Mesenchymal stem cell (in vitro differentiated cells and primary cell): ENCODE measurements at regions not wholly inside any gene's neighbourhood (a gene's known extent, or its start where the extent isn't known, plus 50 kb on each side); places are given as distances from the start of the nearest gene placed in this dataset.
A peak's percentile ranks its signal among the peaks of the same experiment; 100 is the strongest.

Source experiments
- DNase-seq: peaks from one replicate; pipeline ENCODE4 v3.0.0-alpha.2; 2013
- H2AFZ ChIP-seq: one replicate; pipeline ENCODE4 v1.6.1; 2013; ENCODE audit warnings: low read depth, mild to moderate bottlenecking, control low read depth, inconsistent platforms, low read length, moderate library complexity
- H2AK5ac ChIP-seq: 2 replicates; pipeline ENCODE4 v1.6.1; 2013; ENCODE audit warnings: low read length, moderate library complexity, mild to moderate bottlenecking, inconsistent platforms; ENCODE audit not compliant: severe bottlenecking
- H2BK120ac ChIP-seq: one replicate; pipeline ENCODE4 v1.6.1; 2013; ENCODE audit warnings: low read depth, mild to moderate bottlenecking, inconsistent platforms, low read length, moderate library complexity
- H2BK12ac ChIP-seq, 2 experiments: one replicate each; pipeline ENCODE4 v1.6.1; 2013; ENCODE audit warnings: inconsistent platforms in 2 of 2, low read length in 2 of 2, mild to moderate bottlenecking in 2 of 2, moderate library complexity in 2 of 2, control low read depth in 1 of 2
- H2BK15ac ChIP-seq: one replicate; pipeline ENCODE4 v1.6.1; 2013; ENCODE audit warnings: mild to moderate bottlenecking, low read depth, inconsistent platforms; ENCODE audit not compliant: poor library complexity, severe bottlenecking
- H2BK5ac ChIP-seq: 2 replicates; pipeline ENCODE4 v1.6.1; 2013; ENCODE audit warnings: low read depth, mild to moderate bottlenecking, low read length, control low read depth, inconsistent platforms; ENCODE audit not compliant: poor library complexity, severe bottlenecking
- H3K14ac ChIP-seq, 2 experiments: one replicate each; pipeline ENCODE4 v1.6.1; 2013; ENCODE audit warnings: inconsistent platforms in 2 of 2, low read length in 2 of 2, control low read depth in 1 of 2, mild to moderate bottlenecking in 1 of 2, moderate library complexity in 1 of 2
- H3K18ac ChIP-seq, 2 experiments: one replicate each; pipeline ENCODE4 v1.6.1; 2013; ENCODE audit warnings: inconsistent platforms in 2 of 2, low read length in 2 of 2, control low read depth in 1 of 2, low read depth in 1 of 2, mild to moderate bottlenecking in 1 of 2
- H3K23ac ChIP-seq, 2 experiments: one replicate each; pipeline ENCODE4 v1.6.1; 2013; ENCODE audit warnings: inconsistent platforms in 2 of 2, low read length in 2 of 2, mild to moderate bottlenecking in 2 of 2, moderate library complexity in 2 of 2, control low read depth in 1 of 2
- H3K27ac ChIP-seq: 2 replicates; pipeline ENCODE4 v1.5.1; 2013; ENCODE audit warnings: mild to moderate bottlenecking, moderate library complexity, low read length, control low read depth, inconsistent platforms; ENCODE audit not compliant: poor library complexity, severe bottlenecking
- H3K27me3 ChIP-seq, 2 experiments: 2 replicates each; pipeline versions ENCODE4 v1.6.1 to v1.7.0; 2013; ENCODE audit warnings: low read length in 2 of 2, mild to moderate bottlenecking in 2 of 2, moderate library complexity in 2 of 2, control low read depth in 1 of 2, inconsistent platforms in 1 of 2; ENCODE audit not compliant: control insufficient read depth in 1 of 2, insufficient read depth in 1 of 2
- H3K36me3 ChIP-seq, 2 experiments: 2 replicates each; pipeline versions ENCODE4 v1.6.1 to v1.7.0; 2013; ENCODE audit warnings: low read length in 2 of 2, control low read depth in 1 of 2, inconsistent platforms in 1 of 2, low read depth in 1 of 2, mild to moderate bottlenecking in 1 of 2; ENCODE audit not compliant: insufficient read depth in 2 of 2, control insufficient read depth in 1 of 2
- H3K4ac ChIP-seq, 2 experiments: one replicate each; pipeline ENCODE4 v1.6.1; 2013; ENCODE audit warnings: inconsistent platforms in 2 of 2, low read length in 2 of 2, mild to moderate bottlenecking in 2 of 2, moderate library complexity in 2 of 2, control low read depth in 1 of 2, low read depth in 1 of 2
- H3K4me1 ChIP-seq: 2 replicates; pipeline ENCODE4 v1.6.1; 2013; ENCODE audit warnings: low read depth, low read length, control low read depth; ENCODE audit not compliant: control insufficient read depth, insufficient read depth
- H3K4me2 ChIP-seq: 2 replicates; pipeline ENCODE4 v1.6.1; 2013; ENCODE audit warnings: low read length, mild to moderate bottlenecking, inconsistent platforms; ENCODE audit not compliant: poor library complexity, severe bottlenecking
- H3K4me3 ChIP-seq, 2 experiments: 2 replicates each; pipeline versions ENCODE4 v1.5.1 to v1.7.0; 2013; ENCODE audit warnings: low read length in 2 of 2, mild to moderate bottlenecking in 2 of 2, control low read depth in 1 of 2, low read depth in 1 of 2; ENCODE audit not compliant: insufficient read depth in 1 of 2
- H3K79me1 ChIP-seq: replicated peaks from 2 replicates; pipeline ENCODE4 v1.6.1; 2013; ENCODE audit warnings: mild to moderate bottlenecking, control low read depth, low read length, inconsistent platforms; ENCODE audit not compliant: poor library complexity, severe bottlenecking
- H3K9ac ChIP-seq: 2 replicates; pipeline ENCODE4 v1.7.0; 2013; ENCODE audit warnings: mild to moderate bottlenecking, low read length, moderate library complexity
- H3K9me3 ChIP-seq: 2 replicates; pipeline ENCODE4 v1.7.0; 2013; ENCODE audit warnings: mild to moderate bottlenecking, low read length; ENCODE audit not compliant: control insufficient read depth
- H4K8ac ChIP-seq: one replicate; pipeline ENCODE4 v1.6.1; 2013; ENCODE audit warnings: inconsistent platforms, mild to moderate bottlenecking, low read length, moderate library complexity
- H4K91ac ChIP-seq: one replicate; pipeline ENCODE4 v1.6.1; 2013; ENCODE audit warnings: mild to moderate bottlenecking, low read length, inconsistent platforms
- WGBS: methylation state at CpG from one replicate; pipeline ENCODE4 v1.1.7; 2013; ENCODE audit warnings: mixed read lengths; 5-methylcytosine and 5-hydroxymethylcytosine counted together

GRCh38 chr12:18008642-18009041, 81.4 kb downstream of the RERGL start:
- Histone ChIP-seq H3K9ac (no peak overlapping the region), H3K27me3 (no peaks in the 10 kb centered on the region), H3K14ac (no peak overlapping the region), H3K18ac (no peak overlapping the region), H3K4me2 (no peak overlapping the region), H3K23ac (no peak overlapping the region), H3K4me3 (no peak overlapping the region), H2BK12ac (no peak overlapping the region), H3K27ac (no peak overlapping the region), H3K79me1 (no peaks in the 10 kb centered on the region), H4K91ac (no peak overlapping the region), H3K4me1 (no peaks in the 10 kb centered on the region), H2AFZ (no peak overlapping the region), H3K36me3 (no peaks in the 10 kb centered on the region), H3K4ac (no peak overlapping the region), H2AK5ac (no peak overlapping the region), H2BK5ac (no peak overlapping the region), H2BK120ac (no peak overlapping the region), H3K9me3 (no peaks in the 10 kb centered on the region), H2BK15ac (no peak overlapping the region), H4K8ac (no peak overlapping the region)
- DNase-seq: no peak

- Histone ChIP-seq H2BK15ac (no peak overlapping the region), H4K91ac (no peak overlapping the region), H3K9me3 (peaks cover 31% of the 10 kb centered on the region), H2AK5ac (no peak overlapping the region), H3K27me3 (no peaks in the 10 kb centered on the region), H3K4me3 (no peak overlapping the region), H4K8ac (no peak overlapping the region), H2AFZ (no peak overlapping the region), H2BK12ac (no peak overlapping the region), H3K18ac (no peak overlapping the region), H3K4me2 (no peak overlapping the region), H3K27ac (no peak overlapping the region), H2BK120ac (no peak overlapping the region), H3K14ac (no peak overlapping the region), H3K4ac (no peak overlapping the region), H3K79me1 (no peaks in the 10 kb centered on the region), H3K36me3 (no peaks in the 10 kb centered on the region), H3K23ac (no peak overlapping the region), H3K9ac (no peak overlapping the region), H2BK5ac (no peak overlapping the region), H3K4me1 (no peaks in the 10 kb centered on the region)
- DNase-seq: no peak
- no CpG with 5 or more reads among the region's 2 CpGs for WGBS
Measured at GRCh38 chr12:17999174-17999801, 90.7 kb downstream of the RERGL start.

- no peak overlapping the region for H4K8ac ChIP-seq
- H3K4ac ChIP-seq: no peak overlapping the region
- no peak overlapping the region for H4K91ac ChIP-seq
- no peaks in the 10 kb centered on the region for H3K9me3 ChIP-seq
- H2BK12ac ChIP-seq: no peak overlapping the region
- WGBS: 40% methylated on average over 4 of the region's 6 CpGs
- no peak overlapping the region for H3K14ac ChIP-seq
- peak; percentile 30 for DNase-seq
- no peaks in the 10 kb centered on the region for H3K4me1 ChIP-seq
- no peaks in the 10 kb centered on the region for H3K36me3 ChIP-seq
- H2AK5ac ChIP-seq: no peak overlapping the region
- no peak overlapping the region for H2BK15ac ChIP-seq
- no peak overlapping the region for H2AFZ ChIP-seq
- H3K27ac ChIP-seq: no peak overlapping the region
- H3K79me1 ChIP-seq: no peaks in the 10 kb centered on the region
- no peak overlapping the region for H3K4me3 ChIP-seq
- H3K18ac ChIP-seq: no peak overlapping the region
- no peak overlapping the region for H2BK120ac ChIP-seq
- H2BK5ac ChIP-seq: no peak overlapping the region
- H3K23ac ChIP-seq: no peak overlapping the region
- H3K4me2 ChIP-seq: no peak overlapping the region
- H3K9ac ChIP-seq: no peak overlapping the region
- no peaks in the 10 kb centered on the region for H3K27me3 ChIP-seq
Measured at GRCh38 chr12:17992002-17992656, 97.9 kb downstream of the RERGL start.

- no peak overlapping the region for H2AK5ac ChIP-seq
- H3K14ac ChIP-seq: no peak overlapping the region
- no peak overlapping the region for H2AFZ ChIP-seq
- no peak overlapping the region for H3K4ac ChIP-seq
- no peak overlapping the region for H2BK120ac ChIP-seq
- H3K9me3 ChIP-seq: no peaks in the 10 kb centered on the region
- no peaks in the 10 kb centered on the region for H3K27me3 ChIP-seq
- H3K4me3 ChIP-seq: no peak overlapping the region
- no peak overlapping the region for H2BK15ac ChIP-seq
- H3K27ac ChIP-seq: no peak overlapping the region
- H3K18ac ChIP-seq: no peak overlapping the region
- H2BK5ac ChIP-seq: no peak overlapping the region
- H3K36me3 ChIP-seq: no peaks in the 10 kb centered on the region
- DNase-seq: no peak
- no peak overlapping the region for H3K9ac ChIP-seq
- no peaks in the 10 kb centered on the region for H3K4me1 ChIP-seq
- no peak overlapping the region for H3K23ac ChIP-seq
- no peak overlapping the region for H2BK12ac ChIP-seq
- no peak overlapping the region for H4K91ac ChIP-seq
- H3K4me2 ChIP-seq: no peak overlapping the region
- 70% methylated on average over 3 of the region's 3 CpGs for WGBS
- H3K79me1 ChIP-seq: no peaks in the 10 kb centered on the region
- no peak overlapping the region for H4K8ac ChIP-seq
Measured at GRCh38 chr12:17982556-17982955, 107.4 kb downstream of the RERGL start.
